Vagina (tissue), 2 donors: ENCODE measurements at regions not wholly inside any gene's neighbourhood (a gene's known extent, or its start where the extent isn't known, plus 50 kb on each side); places are given as distances from the start of the nearest gene placed in this dataset.

Experiments
- DNase-seq, 2 donors: peaks; one replicate each; pipeline ENCODE4 v3.0.0-alpha.2; 2017; ENCODE audit errors: extremely low spot score in 2 of 2
- H3K27ac ChIP-seq: fragments of 200-600 bp; sonication (generic); one replicate; pipeline ENCODE4 v1.5.1; 2019
- H3K27me3 ChIP-seq: fragments of 200-600 bp; sonication (generic); one replicate; pipeline ENCODE4 v1.5.1; 2019
- H3K36me3 ChIP-seq, 2 donors: fragments of 200-600 bp; sonication (generic); one replicate each; pipeline ENCODE4 v1.5.1; 2017 to 2019
- H3K4me1 ChIP-seq: fragments of 200-600 bp; sonication (generic); one replicate; pipeline ENCODE4 v1.5.1; 2019
- H3K4me3 ChIP-seq, 2 donors: fragments of 200-600 bp; sonication (generic); 1 replicate in 1 of 2; 2 replicates in 1 of 2; pipeline ENCODE4 v1.5.1; 2016 to 2019
- H3K9me3 ChIP-seq: fragments of 200-600 bp; sonication (generic); one replicate; pipeline ENCODE4 v1.5.1; 2019
- POLR2A ChIP-seq, 2 donors: fragments of 450-650 bp; IDR thresholded peaks; one replicate each; pipeline ENCODE4 v1.6.1; 2017; ENCODE audit warnings: antibody characterized with exemption in 2 of 2, mild to moderate bottlenecking in 2 of 2, moderate library complexity in 2 of 2
- POLR2AphosphoS5 ChIP-seq, 2 donors: sonication (generic); formaldehyde crosslinking; IDR thresholded peaks; one replicate each; pipeline ENCODE4 v1.9.0; 2017; ENCODE audit warnings: antibody characterized with exemption in 2 of 2, mild to moderate bottlenecking in 2 of 2, low read depth in 1 of 2; ENCODE audit not compliant: insufficient read depth in 1 of 2
- intact Hi-C: fragments of 100-400 bp; cut with DNase I; formaldehyde crosslinking; loops from one replicate; pipeline ENCODE4 v1.15.1; 2023
- TF ChIP-seq, protein P1 (sequence below), 3 experiments: fragments of 450-650 bp in 2 of 3; fragments of 200-600 bp in 1 of 3; sonication (generic) in 1 of 3; IDR thresholded peaks; one replicate each; pipeline ENCODE4 v1.5.1; 2017 to 2019; ENCODE audit warnings: antibody characterized with exemption in 3 of 3, mild to moderate bottlenecking in 2 of 3, moderate library complexity in 2 of 3

DNA sequence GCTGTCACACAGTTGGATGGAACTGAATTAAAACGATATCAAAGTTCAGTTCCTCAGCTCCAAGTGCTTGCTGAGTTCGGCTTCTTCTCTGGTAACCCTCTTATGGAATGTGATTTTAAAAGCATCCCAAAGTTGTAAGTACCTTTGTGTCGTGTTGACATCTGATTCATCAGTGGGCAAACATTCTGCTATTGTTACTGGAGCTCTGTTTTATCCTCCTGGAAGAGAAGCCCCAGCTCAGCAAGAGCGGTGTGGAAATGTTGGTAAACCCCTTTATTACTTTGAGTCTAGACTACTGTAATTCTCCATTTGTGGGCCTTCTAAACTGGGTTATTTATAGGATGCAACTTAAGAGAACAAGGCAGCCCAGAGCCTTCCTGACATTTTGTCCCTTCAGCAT is 699.3 kb upstream of the WWC1 start:
- Histone ChIP-seq H3K27ac (no peak overlapping the region), H3K4me3 (no peak overlapping the region), H3K36me3 (no peaks in the 10 kb centered on the region), H3K4me1 (no peaks in the 10 kb centered on the region), H3K27me3 (no peaks in the 10 kb centered on the region), H3K9me3 (no peaks in the 10 kb centered on the region)
- TF ChIP-seq POLR2AphosphoS5 (IDR thresholded peaks at IDR 0.05; ENCODE audit: insufficient read depth in 1 of 2, low read depth in 1 of 2) (no peak), POLR2A (IDR thresholded peaks at IDR 0.05) (no peak)
- TF ChIP-seq, protein P1, sequence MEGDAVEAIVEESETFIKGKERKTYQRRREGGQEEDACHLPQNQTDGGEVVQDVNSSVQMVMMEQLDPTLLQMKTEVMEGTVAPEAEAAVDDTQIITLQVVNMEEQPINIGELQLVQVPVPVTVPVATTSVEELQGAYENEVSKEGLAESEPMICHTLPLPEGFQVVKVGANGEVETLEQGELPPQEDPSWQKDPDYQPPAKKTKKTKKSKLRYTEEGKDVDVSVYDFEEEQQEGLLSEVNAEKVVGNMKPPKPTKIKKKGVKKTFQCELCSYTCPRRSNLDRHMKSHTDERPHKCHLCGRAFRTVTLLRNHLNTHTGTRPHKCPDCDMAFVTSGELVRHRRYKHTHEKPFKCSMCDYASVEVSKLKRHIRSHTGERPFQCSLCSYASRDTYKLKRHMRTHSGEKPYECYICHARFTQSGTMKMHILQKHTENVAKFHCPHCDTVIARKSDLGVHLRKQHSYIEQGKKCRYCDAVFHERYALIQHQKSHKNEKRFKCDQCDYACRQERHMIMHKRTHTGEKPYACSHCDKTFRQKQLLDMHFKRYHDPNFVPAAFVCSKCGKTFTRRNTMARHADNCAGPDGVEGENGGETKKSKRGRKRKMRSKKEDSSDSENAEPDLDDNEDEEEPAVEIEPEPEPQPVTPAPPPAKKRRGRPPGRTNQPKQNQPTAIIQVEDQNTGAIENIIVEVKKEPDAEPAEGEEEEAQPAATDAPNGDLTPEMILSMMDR (IDR thresholded peaks at IDR 0.05): no peak
- intact Hi-C loops: no loop called here
- no peak for DNase-seq

- Histone ChIP-seq H3K4me3 (no peak overlapping the region), H3K27me3 (no peaks in the 10 kb centered on the region), H3K4me1 (no peaks in the 10 kb centered on the region), H3K36me3 (no peaks in the 10 kb centered on the region), H3K27ac (no peak overlapping the region), H3K9me3 (no peaks in the 10 kb centered on the region)
- intact Hi-C loops: no loop called here
- TF ChIP-seq, protein P1 (IDR thresholded peaks at IDR 0.05): no peak
- TF ChIP-seq POLR2A (IDR thresholded peaks at IDR 0.05) (no peak), POLR2AphosphoS5 (IDR thresholded peaks at IDR 0.05; ENCODE audit: insufficient read depth in 1 of 2, low read depth in 1 of 2) (no peak)
- DNase-seq: no peak
Measured at GRCh38 chr5:167593329-167594060, 698.0 kb upstream of the WWC1 start.

- no peak overlapping the region for H3K4me3 ChIP-seq
- H3K27me3 ChIP-seq: no peaks in the 10 kb centered on the region
- no peak for DNase-seq
- no peaks in the 10 kb centered on the region for H3K9me3 ChIP-seq
- H3K36me3 ChIP-seq: no peaks in the 10 kb centered on the region
- H3K27ac ChIP-seq: no peak overlapping the region
- no peak for TF ChIP-seq POLR2AphosphoS5 (IDR thresholded peaks at IDR 0.05; ENCODE audit: insufficient read depth in 1 of 2, low read depth in 1 of 2)
- TF ChIP-seq, protein P1 (IDR thresholded peaks at IDR 0.05): no peak
- no peak for TF ChIP-seq POLR2A (IDR thresholded peaks at IDR 0.05)
- intact Hi-C loops: no loop called here
- no peaks in the 10 kb centered on the region for H3K4me1 ChIP-seq
Measured at GRCh38 chr5:167594061-167594435, 697.4 kb upstream of the WWC1 start.

DNA sequence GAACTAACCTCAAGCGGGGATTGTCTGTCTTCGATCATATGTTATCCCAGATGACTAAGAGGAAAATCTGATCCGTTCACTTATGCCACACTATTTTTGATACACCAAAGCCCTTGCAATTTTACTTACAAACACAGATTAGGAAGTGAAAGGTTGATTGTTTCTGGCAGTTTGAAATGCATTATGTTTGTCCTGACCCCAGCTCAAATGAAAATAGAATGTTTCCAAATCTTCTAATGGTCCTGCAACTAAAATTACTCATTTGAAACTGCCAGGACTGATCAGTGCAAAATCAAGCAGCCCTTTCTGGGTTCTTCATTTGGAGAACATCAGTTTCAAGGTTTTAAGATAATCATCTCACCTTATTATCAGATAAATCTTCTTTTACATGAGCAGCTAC is 696.7 kb upstream of the WWC1 start:
- Histone ChIP-seq H3K9me3 (no peaks in the 10 kb centered on the region), H3K27ac (no peak overlapping the region), H3K4me3 (no peak overlapping the region), H3K4me1 (no peaks in the 10 kb centered on the region), H3K36me3 (no peaks in the 10 kb centered on the region), H3K27me3 (no peaks in the 10 kb centered on the region)
- intact Hi-C loops: no loop called here
- TF ChIP-seq POLR2AphosphoS5 (IDR thresholded peaks at IDR 0.05; ENCODE audit: insufficient read depth in 1 of 2, low read depth in 1 of 2) (no peak), POLR2A (IDR thresholded peaks at IDR 0.05) (no peak)
- TF ChIP-seq, protein P1 (IDR thresholded peaks at IDR 0.05): no peak
- no peak for DNase-seq

- no peaks in the 10 kb centered on the region for H3K36me3 ChIP-seq
- intact Hi-C loops: no loop called here
- DNase-seq: no peak
- no peaks in the 10 kb centered on the region for H3K27me3 ChIP-seq
- TF ChIP-seq POLR2A (IDR thresholded peaks at IDR 0.05) (no peak), POLR2AphosphoS5 (IDR thresholded peaks at IDR 0.05; ENCODE audit: insufficient read depth in 1 of 2, low read depth in 1 of 2) (no peak)
- TF ChIP-seq, protein P1 (IDR thresholded peaks at IDR 0.05): no peak
- no peak overlapping the region for H3K27ac ChIP-seq
- no peak overlapping the region for H3K4me3 ChIP-seq
- H3K4me1 ChIP-seq: no peaks in the 10 kb centered on the region
- no peaks in the 10 kb centered on the region for H3K9me3 ChIP-seq
Measured at GRCh38 chr5:167595196-167595595, 696.2 kb upstream of the WWC1 start.
